GM19438 (cell line): ENCODE measurements at regions not wholly inside any gene's neighbourhood (a gene's known extent, or its start where the extent isn't known, plus 50 kb on each side); places are given as distances from the start of the nearest gene placed in this dataset.
"Not testable (repeated sequence)": the region's sequence is repeated elsewhere in the genome, so short reads cannot be mapped to it uniquely, and the experiment has no call there.

Source experiments
- ATAC-seq: cut with Tn5 transposase; IDR thresholded peaks from one replicate; pipeline ENCODE4 v1.9.1; 2021; ENCODE audit warnings: low read depth; ENCODE audit not compliant: unreplicated experiment

- ATAC-seq: peak; percentile 81
Measured at GRCh38 chr15:77944002-77944867, 133.3 kb downstream of the TBC1D2B start.

- ATAC-seq: no peak
Measured at GRCh38 chr15:77942611-77943211, 134.8 kb downstream of the TBC1D2B start.

GRCh38 chr15:77941090-77941827 is 136.3 kb downstream of the TBC1D2B start:
- ATAC-seq: not testable (repeated sequence)

- ATAC-seq: no peak
Measured at GRCh38 chr15:77940381-77940947, 137.0 kb downstream of the TBC1D2B start.

GRCh38 chr15:77939851-77940250 is 137.7 kb downstream of the TBC1D2B start:
- no peak for ATAC-seq

GRCh38 chr15:77939026-77939425 is 138.5 kb downstream of the TBC1D2B start:
- ATAC-seq: not testable (repeated sequence)

- ATAC-seq: not testable (repeated sequence)
Measured at GRCh38 chr15:77938546-77938945, 139.0 kb downstream of the TBC1D2B start.

GRCh38 chr15:77936567-77936966 is 140.9 kb downstream of the TBC1D2B start:
- not testable (repeated sequence) for ATAC-seq

- ATAC-seq: not testable (repeated sequence)
Measured at GRCh38 chr15:77934516-77934915, 143.0 kb downstream of the TBC1D2B start.

- ATAC-seq: not testable (repeated sequence)
Measured at GRCh38 chr15:77930907-77931306, 146.6 kb downstream of the TBC1D2B start.

GRCh38 chr15:77930490-77930889 is 147.0 kb downstream of the TBC1D2B start:
- not testable (repeated sequence) for ATAC-seq

- not testable (repeated sequence) for ATAC-seq
Measured at GRCh38 chr15:77926789-77927188, 150.7 kb downstream of the TBC1D2B start.

GRCh38 chr15:77926296-77926695 is 151.2 kb downstream of the TBC1D2B start:
- not testable (repeated sequence) for ATAC-seq

- ATAC-seq: not testable (repeated sequence)
Measured at GRCh38 chr15:77925101-77925500, 152.4 kb downstream of the TBC1D2B start.

GRCh38 chr15:77921664-77922063 is 155.8 kb downstream of the TBC1D2B start:
- ATAC-seq: no peak

- ATAC-seq: not testable (repeated sequence)
Measured at GRCh38 chr15:77916966-77917635, 160.4 kb downstream of the TBC1D2B start.

- ATAC-seq: not testable (repeated sequence)
Measured at GRCh38 chr15:77915961-77916330, 161.6 kb downstream of the TBC1D2B start.

GRCh38 chr15:77915261-77915960 is 162.1 kb downstream of the TBC1D2B start:
- no peak for ATAC-seq

GRCh38 chr15:77914531-77914930 is 163.0 kb downstream of the TBC1D2B start:
- not testable (repeated sequence) for ATAC-seq
